22Rv1 (cell line): ENCODE measurements at regions not wholly inside any gene's neighbourhood (a gene's known extent, or its start where the extent isn't known, plus 50 kb on each side); places are given as distances from the start of the nearest gene placed in this dataset.

Experiments used
- CTCF ChIP-seq: fragments of 450-650 bp; IDR thresholded peaks from 2 replicates; pipeline ENCODE4 v1.5.1; 2017; ENCODE audit warnings: mild to moderate bottlenecking
- ZFX ChIP-seq: fragments of 450-650 bp; IDR thresholded peaks from 2 replicates; pipeline ENCODE4 v1.6.1; 2017; ENCODE audit warnings: antibody characterized with exemption, borderline replicate concordance

- peak; percentile 18; the same call in 1 of the 2 replicates for TF ChIP-seq CTCF
- no peak for TF ChIP-seq ZFX
Observed at GRCh38 chr13:53743906-53744305, 715.3 kb downstream of the OLFM4 start.
